Left lung (tissue), 4 donors: ENCODE measurements at regions not wholly inside any gene's neighbourhood (a gene's known extent, or its start where the extent isn't known, plus 50 kb on each side); places are given as distances from the start of the nearest gene placed in this dataset.

Source experiments
- ATAC-seq: fragments of 200-7000 bp; cut with Tn5 transposase; one replicate; pipeline ENCODE4 v1.9.1; 2020; ENCODE audit warnings: moderate library complexity
- DNase-seq, 4 donors: peaks; one replicate each; pipeline ENCODE4 v3.0.0-alpha.2; 2013 to 2020
- H3K27ac ChIP-seq, 2 donors: fragments of 200-600 bp; sonication (generic) in 1 of 2; one replicate each; pipeline versions ENCODE4 v1.5.0 to v1.8.0; 2020 to 2021
- H3K27me3 ChIP-seq, 2 donors: fragments of 200-600 bp; sonication (generic) in 1 of 2; one replicate each; pipeline versions ENCODE4 v1.5.0 to v1.8.0; 2020 to 2021
- H3K36me3 ChIP-seq, 2 donors: fragments of 200-600 bp; sonication (generic) in 1 of 2; one replicate each; pipeline versions ENCODE4 v1.5.0 to v1.8.0; 2020 to 2021
- H3K4me1 ChIP-seq, 2 donors: fragments of 200-600 bp; one replicate each; pipeline ENCODE4 v1.8.0; 2021
- H3K4me3 ChIP-seq, 2 donors: fragments of 200-600 bp; sonication (generic) in 1 of 2; one replicate each; pipeline versions ENCODE4 v1.5.0 to v1.8.0; 2020 to 2021; ENCODE audit warnings: mild to moderate bottlenecking in 1 of 2
- H3K9me3 ChIP-seq, 2 donors: fragments of 200-600 bp; sonication (generic) in 1 of 2; one replicate each; pipeline versions ENCODE4 v1.5.0 to v1.8.0; 2020 to 2021
- CTCF ChIP-seq, 2 donors: fragments of 200-600 bp; sonication (generic) in 1 of 2; IDR thresholded peaks; one replicate each; pipeline versions ENCODE4 v1.5.0 to v1.8.0; 2021; ENCODE audit warnings: antibody characterized with exemption in 2 of 2
- intact Hi-C, 2 donors: fragments of 100-400 bp; cut with DNase I; formaldehyde crosslinking; loops; one replicate each; pipeline versions ENCODE4 v1.11.2 to v1.14.2; 2022
- donor health status: DM: no; HTN: yes; CAD: no.
- donor health status: DM: no; HTN: no; CAD: no.

- Histone ChIP-seq H3K4me1 (no peaks in the 10 kb centered on the region), H3K27ac (no peak overlapping the region), H3K9me3 (no peaks in the 10 kb centered on the region), H3K4me3 (no peak overlapping the region), H3K36me3 (no peaks in the 10 kb centered on the region), H3K27me3 (peaks cover 0 to 68% of the 10 kb centered on the region in 2 donors)
- no peak for ATAC-seq
- intact Hi-C loops: no loop called here
- no peak for DNase-seq
- TF ChIP-seq CTCF (IDR thresholded peaks at IDR 0.05): no peak
These were observed 136.7 kb upstream of the NECTIN1 start for GRCh38 chr11:119865661-119866156.

- H3K4me3 ChIP-seq: no peak overlapping the region
- no peaks in the 10 kb centered on the region for H3K36me3 ChIP-seq
- intact Hi-C loops: no loop called here
- no peak overlapping the region for H3K27ac ChIP-seq
- ATAC-seq: no peak
- no peak for DNase-seq
- peaks cover 0 to 65% of the 10 kb centered on the region in 2 donors for H3K27me3 ChIP-seq
- no peak for TF ChIP-seq CTCF (IDR thresholded peaks at IDR 0.05)
- no peaks in the 10 kb centered on the region for H3K9me3 ChIP-seq
- no peaks in the 10 kb centered on the region for H3K4me1 ChIP-seq
These were observed 135.8 kb upstream of the NECTIN1 start for GRCh38 chr11:119864836-119865235.

GRCh38 chr11:119863851-119864601, 135.0 kb upstream of the NECTIN1 start:
- intact Hi-C loops: no loop called here
- no peak for DNase-seq
- no peak for ATAC-seq

GRCh38 chr11:119863236-119863635, 134.2 kb upstream of the NECTIN1 start:
- no peak for DNase-seq
- no peak for TF ChIP-seq CTCF (IDR thresholded peaks at IDR 0.05)
- H3K27ac ChIP-seq: no peak overlapping the region

More at GRCh38 chr11:119863851-119864601, 135.0 kb upstream of the NECTIN1 start:
- TF ChIP-seq CTCF (IDR thresholded peaks at IDR 0.05): no peak
- no peaks in the 10 kb centered on the region for H3K36me3 ChIP-seq
- H3K4me1 ChIP-seq: no peaks in the 10 kb centered on the region
- H3K27ac ChIP-seq: no peak overlapping the region
- H3K27me3 ChIP-seq: peaks cover 0 to 66% of the 10 kb centered on the region in 2 donors
- no peaks in the 10 kb centered on the region for H3K9me3 ChIP-seq
- H3K4me3 ChIP-seq: no peak overlapping the region

GRCh38 chr11:119861160-119861559, 132.2 kb upstream of the NECTIN1 start:
- H3K9me3 ChIP-seq: no peaks in the 10 kb centered on the region
- peaks cover 0 to 74% of the 10 kb centered on the region in 2 donors for H3K27me3 ChIP-seq
- no peak overlapping the region for H3K27ac ChIP-seq
- no peak overlapping the region for H3K4me3 ChIP-seq
- no peaks in the 10 kb centered on the region for H3K36me3 ChIP-seq
- TF ChIP-seq CTCF (IDR thresholded peaks at IDR 0.05): no peak
- intact Hi-C loops: no loop called here
- no peaks in the 10 kb centered on the region for H3K4me1 ChIP-seq
- no peak for ATAC-seq
- no peak for DNase-seq

More at GRCh38 chr11:119863236-119863635, 134.2 kb upstream of the NECTIN1 start:
- intact Hi-C loops: no loop called here
- H3K36me3 ChIP-seq: no peaks in the 10 kb centered on the region
- ATAC-seq: no peak
- H3K4me3 ChIP-seq: no peak overlapping the region
- H3K9me3 ChIP-seq: no peaks in the 10 kb centered on the region
- H3K27me3 ChIP-seq: peaks cover 0 to 66% of the 10 kb centered on the region in 2 donors
- H3K4me1 ChIP-seq: no peaks in the 10 kb centered on the region
